HG02571 (cell line): ENCODE measurements at regions not wholly inside any gene's neighbourhood (a gene's known extent, or its start where the extent isn't known, plus 50 kb on each side); places are given as distances from the start of the nearest gene placed in this dataset.
"Not testable (repeated sequence)": the region's sequence is repeated elsewhere in the genome, so short reads cannot be mapped to it uniquely, and the experiment has no call there.

Source experiments
- ATAC-seq: cut with Tn5 transposase; IDR thresholded peaks from one replicate; pipeline ENCODE4 v1.9.1; 2021; ENCODE audit warnings: mild to moderate bottlenecking, moderate library complexity; ENCODE audit not compliant: unreplicated experiment

DNA sequence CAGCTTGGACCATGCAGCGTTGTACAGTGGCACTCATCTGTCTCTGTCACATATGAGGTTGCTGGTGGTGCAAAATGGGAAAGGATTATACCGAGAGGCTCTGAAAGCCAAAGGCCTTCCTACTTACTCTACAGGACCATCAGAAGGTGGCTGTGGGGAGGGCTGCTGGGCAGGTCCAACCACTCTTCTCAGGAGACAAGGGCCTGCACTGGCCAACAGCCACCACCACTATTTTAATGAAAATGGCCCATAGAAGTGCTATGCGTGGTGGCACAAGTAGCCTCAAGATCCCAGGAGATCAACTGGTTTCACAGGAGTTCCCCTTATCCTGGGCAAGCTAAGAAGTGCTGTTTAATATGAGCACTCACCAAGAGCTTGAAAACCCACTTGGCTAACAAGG is 52.3 kb downstream of the MRPL57 start:
- no peak for ATAC-seq

DNA sequence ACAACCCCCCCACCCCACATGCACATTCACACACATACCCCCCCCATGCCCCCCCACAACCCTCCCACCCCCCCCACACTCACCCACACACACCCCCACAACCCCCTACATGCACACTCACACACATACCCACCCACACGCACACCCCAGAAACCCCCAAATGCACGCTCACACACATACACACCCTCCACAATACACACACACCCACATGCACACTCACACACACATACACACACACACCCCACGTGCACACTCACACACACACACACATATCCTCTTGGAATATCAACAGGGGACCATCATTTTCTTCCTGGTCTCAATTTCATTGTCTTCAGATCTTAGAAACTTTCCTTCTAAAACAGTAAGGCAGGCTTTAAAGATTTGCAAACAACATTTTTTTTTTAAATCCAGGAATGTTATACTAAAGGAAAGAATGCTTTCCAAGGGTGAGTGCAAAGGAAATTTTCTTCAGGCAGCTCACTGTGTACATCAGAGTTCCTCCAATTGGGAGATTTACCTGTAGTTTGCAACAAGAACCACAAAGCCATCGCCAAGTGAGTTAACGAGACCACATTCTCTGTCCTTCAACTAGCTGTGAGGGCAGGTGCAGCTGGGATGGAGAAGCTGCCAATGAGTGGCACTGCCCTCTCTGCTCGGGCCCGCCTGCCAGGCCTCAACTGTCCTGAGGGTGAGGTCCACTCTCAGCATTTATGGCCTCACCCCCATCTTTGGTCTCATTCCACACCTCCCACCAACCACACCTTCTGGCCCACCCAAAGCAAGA is 53.0 kb downstream of the MRPL57 start:
- no peak for ATAC-seq

DNA sequence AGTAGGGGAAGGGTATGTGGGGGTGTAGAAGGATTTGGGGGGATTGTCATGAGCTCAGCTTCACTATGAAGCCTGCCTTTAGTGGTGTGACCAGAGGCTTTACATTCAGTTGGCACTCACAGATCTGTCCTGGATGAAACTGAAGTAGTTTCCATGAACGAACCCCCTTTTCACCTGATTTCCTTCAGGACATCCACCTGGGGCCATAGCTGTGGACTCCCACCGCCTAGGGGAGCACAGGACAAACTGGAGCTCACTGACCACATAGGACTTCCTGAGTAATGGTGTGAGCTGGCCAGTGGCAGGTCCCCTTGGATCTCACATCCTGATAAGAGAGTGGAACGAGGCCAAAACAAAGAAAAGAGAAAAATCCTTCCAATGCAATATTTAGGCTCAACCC is 54.1 kb downstream of the MRPL57 start:
- no peak for ATAC-seq

DNA sequence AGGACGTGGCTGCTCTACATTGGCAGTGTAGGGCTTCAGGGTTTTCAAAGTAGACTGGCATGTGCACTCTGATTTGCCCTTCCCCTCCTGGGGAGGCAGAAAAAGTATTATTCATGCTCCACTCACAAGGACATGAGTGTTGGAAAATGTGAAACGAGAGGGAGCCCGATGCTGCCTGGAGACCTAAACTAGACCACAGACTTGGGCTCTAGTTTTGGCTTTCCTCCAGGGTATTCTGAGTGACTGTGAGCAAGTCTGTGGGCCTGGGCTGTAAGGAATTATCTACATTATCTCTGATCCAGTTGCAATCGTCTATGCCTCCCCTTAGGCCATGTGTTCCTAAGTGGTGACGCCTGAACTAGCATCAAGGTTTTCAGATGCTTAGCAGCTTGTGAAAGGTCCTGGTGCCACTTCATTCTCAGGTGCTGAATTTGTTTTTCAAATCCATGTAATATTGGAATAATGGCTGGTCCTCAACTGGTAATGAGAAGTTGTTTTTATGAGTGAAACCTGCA is 55.0 kb downstream of the MRPL57 start:
- no peak for ATAC-seq

DNA sequence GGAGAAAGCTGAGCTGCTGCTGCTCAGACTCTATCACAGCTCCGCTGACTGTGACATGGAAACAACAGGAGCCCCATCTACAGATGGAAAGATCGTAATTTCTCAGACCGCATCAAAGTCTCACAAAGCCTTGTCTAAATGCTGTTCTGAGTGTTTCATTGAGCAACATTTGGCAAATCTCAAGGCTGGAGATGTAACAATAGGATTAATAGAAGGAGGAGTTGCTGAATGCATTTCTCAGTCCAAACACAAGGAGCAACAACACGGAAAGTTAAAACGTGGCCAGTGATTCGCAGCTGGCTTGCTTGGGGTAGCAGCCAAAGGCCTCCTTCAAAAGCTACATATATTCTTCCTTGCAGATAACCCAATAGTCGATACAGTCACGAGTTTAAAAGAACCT is 55.7 kb downstream of the MRPL57 start:
- no peak for ATAC-seq

DNA sequence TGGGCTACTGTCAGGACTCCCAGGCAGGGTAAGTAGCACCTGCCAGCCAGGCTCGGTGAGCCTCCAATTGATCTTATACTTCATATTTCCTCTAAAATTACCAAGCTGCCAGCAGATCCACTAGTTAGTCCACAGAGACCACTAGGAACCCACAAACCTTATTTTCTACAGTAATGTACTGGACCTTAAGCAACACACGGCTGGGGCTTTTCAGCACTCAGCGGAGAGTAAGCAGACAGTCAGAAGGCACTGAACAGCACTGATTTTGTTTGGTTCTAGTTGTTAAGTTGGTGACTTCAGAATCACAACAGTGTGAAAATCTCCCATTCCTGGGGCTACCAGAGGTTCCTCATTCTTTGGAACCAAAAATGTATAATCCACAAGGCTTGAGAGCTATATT is 56.1 kb downstream of the MRPL57 start:
- ATAC-seq: no peak

DNA sequence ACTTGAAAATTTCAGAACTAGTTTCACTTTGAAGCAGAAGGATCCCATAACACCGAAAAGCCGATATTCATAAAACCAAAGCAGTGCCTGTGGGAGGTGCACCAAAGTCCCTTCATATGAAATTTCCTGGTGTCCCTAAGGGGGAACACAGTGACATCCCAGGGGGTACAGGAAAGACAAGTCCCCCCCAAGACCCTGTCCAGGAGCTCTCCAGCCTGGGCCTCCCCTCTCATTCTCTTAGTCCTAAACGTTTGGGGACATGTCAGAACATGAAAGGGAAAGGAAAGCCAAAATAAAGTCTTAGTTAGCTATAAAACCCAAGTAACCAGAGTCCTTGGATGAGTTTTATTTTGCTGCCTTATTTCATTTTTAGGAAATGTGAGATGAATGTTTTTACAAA is 56.6 kb downstream of the MRPL57 start:
- ATAC-seq: no peak

DNA sequence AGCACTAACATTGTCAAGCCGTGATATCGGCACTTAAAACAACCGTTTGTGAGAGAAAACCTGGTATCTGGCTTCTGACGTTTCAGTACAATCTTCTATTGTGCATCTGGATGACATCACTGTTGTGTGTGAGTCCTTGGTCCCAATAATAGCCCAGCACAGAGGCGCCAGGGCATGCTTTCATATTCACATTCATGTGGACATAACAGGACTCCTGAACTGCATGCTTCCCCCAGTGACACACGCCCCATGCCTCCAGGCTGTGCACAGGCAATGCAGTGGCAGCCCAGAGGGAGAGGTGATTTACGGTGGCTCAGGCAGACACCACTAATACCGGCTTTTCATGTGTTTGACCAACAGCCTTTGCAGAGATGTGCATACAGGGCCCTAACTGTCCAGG is 58.1 kb downstream of the MRPL57 start:
- ATAC-seq: no peak

DNA sequence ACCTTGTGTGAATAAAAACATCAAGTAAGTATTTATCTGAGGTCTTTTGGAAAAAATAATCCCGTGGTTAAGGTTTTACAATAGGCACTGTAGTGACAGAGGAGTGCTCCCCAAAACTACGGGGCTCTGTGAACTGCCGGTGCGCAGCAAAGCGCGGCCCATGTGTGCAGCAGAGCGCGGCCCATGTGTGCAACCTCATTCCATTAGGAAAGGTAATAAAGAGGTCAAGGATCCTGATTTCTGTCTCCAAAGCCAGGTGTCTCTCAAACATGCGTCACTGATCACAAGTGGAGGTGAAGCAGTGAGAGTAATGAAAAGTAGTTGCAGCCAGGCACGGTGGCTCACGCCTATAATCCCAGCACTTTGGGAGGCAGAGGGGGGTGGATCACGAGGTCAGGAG is 58.7 kb downstream of the MRPL57 start:
- ATAC-seq: no peak

DNA sequence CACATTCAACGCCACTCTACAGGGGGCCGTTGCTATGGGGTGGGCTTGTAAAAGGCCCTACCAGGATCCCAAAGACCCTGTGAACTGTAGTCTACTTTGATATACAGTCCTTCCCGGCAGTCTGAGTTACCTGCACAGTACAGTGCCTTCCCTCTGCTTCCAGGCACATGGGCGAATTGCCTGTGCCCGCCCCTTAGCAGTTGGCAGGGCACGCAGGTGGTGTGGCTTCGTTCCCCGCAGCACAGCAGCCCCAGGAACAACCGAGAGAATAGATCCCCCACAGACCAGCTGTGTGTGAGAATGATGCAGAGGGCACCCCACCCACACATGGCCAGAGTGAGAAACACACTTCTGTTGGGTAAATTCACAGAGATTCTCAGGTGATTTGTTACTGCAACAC is 60.6 kb downstream of the MRPL57 start:
- no peak for ATAC-seq

DNA sequence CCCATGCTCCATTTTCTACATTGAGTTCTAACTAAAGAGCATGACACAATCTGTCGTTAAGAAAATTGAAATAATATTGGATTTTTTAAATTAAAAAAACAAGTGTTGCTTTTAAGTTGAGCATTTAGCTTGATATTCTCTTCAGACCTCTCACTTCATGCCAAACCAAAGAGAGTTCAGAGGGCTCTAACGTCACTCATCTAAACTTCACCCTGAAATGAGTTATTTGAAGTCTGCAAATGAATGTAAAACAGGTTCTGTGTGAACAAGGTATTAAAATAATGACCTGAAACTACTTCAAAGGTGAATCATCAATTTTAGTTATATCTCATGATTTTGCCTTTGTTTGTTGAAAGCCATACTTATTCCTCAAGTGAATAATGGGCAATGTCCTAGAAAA is 61.8 kb downstream of the MRPL57 start:
- ATAC-seq: no peak

DNA sequence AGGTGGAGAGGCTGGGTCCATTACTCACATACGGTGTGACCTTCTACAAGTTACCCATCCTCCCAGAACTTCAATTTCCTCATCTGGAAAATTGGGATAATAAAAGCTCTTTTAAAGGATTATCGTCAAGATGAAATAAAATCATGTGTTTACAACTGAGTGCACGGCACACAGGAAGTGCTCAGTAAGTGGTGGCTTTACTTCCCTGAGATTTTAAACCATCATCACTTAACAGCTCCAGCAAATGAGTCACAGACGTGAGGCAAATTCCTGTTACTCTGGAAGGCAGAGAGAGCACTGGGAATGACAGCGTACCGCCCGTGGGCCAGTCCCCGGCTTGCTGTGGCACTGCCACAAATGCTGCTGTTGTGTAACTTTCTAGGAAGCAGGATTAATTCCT is 64.1 kb downstream of the MRPL57 start:
- ATAC-seq: no peak

DNA sequence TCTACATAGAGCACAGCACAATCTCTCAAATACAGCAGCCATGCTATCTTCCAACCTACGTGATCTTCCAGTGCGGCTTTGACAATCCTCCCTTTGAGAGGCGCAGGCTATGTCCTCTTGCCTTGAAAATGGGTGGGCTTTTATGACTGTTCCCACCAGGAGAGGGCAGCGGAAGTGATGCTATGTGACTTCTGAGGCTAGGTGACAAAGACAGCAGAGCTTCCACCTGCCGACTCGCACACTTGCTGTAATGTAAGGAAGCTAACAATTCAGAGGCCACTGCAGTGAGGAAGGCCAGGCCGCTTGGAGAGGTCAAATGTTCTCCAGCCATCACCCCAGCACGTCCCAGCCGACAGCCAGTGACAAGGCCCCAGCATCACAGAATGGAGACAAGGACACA is 65.8 kb downstream of the MRPL57 start:
- no peak for ATAC-seq

DNA sequence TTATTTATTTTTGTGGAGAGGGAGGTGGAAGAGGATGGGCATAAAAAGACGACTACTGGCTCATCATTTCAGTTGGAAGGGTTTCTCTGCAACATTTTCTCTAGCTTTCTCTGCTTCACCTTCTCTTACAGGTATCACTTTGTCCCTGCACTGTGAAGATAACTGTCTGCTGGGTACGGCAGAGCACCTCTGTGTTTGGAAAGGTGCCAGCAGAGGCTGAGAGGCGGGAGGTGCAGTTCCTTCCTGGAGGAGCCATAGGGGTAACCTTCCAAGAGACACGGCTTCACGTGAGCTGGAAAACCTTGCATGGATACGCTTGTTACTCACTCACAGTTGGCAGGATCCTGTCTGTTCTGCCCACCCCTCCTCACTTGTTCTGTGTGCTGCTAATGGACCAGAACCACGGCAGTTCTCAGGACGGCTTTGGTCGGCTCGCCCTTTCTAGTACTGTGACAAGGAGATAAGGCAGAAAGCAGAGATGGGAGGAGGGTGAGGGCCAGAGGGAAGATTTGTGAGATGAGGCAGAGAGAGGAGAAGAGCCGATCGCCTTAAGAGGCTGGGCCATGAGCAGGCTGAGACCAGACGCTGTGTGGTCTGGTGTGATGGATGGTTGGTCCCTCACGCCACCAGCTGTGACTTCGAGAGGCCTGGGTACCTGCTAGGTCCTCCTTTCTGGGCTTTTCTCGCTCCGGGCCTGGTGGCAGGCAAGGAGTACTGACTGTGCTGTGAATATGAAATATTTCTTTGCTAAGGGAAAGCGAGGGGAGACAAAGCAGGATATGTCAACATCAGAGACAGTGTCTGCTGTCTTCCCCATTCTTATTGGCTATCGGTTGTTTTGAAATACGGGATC is 66.8 kb downstream of the MRPL57 start:
- ATAC-seq: no peak

DNA sequence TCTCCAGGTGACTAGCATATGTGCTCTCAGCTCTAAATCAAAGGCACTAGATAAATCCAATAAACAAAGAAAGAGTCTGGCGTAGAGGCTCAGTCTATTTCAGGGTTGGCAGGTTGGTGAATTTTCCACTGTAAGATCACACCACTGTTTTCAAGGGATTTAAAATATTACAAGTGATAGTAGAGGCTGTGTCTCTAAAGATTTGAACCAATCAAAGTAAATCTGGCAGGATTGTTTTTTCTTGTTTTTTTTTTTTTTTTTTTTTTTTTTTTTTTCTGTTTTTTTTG is 67.4 kb downstream of the MRPL57 start:
- ATAC-seq: not testable (repeated sequence)

DNA sequence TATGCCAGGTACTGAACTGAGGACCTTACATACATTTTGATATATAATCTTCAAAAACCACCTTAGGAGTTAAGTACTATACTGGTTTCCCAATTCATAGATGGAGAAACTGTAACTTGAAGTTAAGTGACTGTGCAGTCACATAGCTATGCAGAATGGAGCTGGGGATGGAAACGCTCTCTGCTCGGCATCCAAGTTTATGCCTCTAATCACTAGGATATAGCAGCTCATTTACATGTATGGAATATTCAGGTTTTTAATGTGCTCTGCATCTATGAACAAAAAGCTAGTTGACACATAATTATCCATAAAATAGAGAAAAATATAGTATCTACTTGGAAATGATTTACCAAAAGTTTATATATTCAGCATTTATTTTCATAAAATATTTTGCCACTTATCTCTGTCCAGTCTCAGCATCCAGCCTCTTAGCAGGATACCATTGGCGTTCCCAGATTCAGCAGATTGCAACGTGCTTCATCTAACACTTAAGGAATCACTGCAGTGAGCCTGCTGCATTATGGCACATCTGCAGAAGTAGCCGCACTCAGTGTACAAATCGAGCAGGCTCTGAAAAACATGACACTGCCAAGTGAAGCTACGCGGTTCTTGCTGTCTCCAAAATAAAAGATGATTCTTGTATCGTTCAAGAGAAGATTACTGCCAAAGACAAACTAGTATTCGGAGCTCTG is 70.4 kb downstream of the MRPL57 start:
- ATAC-seq: no peak

DNA sequence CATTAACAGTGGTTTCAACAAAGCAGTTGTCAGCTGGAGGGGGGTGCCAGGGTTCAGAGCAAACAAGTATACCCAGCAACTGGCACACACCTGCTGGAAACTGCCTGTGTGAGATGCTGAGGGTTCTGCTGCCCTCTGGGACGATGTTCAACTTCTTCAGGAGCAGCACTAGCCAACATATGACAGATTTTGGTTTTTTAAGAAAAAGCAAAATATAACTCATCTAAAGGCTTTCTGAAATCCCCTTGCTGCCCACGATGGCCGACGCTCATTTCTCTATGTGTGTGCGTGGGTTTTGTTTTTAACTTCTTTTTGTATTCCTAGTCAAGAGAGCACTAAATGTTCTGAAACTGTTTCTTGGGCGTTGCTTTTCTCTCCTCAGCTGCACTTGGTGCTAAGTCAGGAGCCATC is 79.9 kb downstream of the MRPL57 start:
- ATAC-seq: no peak

DNA sequence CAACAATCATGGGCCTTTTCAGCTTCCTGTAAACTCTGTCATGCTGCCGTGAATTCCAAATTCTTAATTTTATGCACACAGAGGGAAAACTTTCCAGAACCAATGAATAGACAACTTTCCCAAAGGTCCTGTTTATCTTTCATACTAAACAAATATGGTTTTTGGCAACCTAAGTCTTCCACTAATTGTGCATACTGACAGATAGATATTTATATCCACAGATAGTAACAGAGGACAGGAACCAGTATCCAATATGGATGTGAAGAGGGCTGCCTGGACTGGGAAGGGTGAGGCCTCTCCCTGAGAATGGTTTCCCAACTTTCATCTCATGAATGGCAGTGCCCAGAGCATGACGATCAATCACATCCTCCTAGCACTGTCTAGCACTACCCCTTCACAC is 80.4 kb downstream of the MRPL57 start:
- no peak for ATAC-seq

DNA sequence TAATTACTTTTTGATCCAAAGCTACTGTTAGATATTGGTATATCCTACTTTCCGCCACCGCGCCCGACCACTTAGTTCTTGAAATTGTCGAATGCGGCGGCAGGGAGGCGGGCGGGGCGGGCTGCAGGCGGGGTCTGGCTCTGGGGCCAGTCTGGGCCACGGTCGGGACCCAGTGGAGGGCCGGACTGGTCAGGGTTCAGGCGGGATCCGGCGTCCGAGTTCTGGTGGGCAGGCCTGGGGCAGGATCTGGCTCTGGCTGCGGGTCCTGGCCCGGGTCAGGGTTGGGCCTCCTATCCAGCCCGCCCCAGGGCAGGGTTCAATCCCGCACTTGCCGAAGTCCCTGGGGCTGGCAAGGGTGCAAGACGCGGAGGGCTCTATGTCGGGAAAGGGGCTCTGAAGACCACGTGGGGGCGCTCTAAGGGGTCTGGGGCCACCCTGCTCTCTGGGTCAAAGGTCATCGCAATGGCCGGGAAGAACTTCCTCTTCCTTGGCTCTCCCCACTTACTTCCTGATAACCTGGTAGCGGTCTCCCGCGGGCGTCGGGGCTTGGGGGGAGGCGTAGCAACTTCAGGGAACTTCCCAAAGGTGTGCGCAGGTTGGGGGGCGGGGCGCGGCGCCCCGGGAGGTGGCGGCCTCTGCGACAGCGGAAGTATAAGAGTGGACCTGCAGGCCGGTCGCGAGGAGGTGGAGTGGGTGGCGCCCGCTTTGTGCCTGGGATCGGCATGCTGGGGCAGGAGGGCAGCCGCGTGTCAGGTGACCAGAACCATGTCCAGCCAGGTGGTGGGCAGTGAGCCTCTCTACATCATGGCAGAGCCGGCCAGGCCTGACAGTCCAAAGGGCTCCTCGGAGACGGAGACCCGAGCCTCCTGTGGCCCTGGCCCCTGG is 83.4 kb downstream of the MRPL57 start:
- ATAC-seq: no peak

DNA sequence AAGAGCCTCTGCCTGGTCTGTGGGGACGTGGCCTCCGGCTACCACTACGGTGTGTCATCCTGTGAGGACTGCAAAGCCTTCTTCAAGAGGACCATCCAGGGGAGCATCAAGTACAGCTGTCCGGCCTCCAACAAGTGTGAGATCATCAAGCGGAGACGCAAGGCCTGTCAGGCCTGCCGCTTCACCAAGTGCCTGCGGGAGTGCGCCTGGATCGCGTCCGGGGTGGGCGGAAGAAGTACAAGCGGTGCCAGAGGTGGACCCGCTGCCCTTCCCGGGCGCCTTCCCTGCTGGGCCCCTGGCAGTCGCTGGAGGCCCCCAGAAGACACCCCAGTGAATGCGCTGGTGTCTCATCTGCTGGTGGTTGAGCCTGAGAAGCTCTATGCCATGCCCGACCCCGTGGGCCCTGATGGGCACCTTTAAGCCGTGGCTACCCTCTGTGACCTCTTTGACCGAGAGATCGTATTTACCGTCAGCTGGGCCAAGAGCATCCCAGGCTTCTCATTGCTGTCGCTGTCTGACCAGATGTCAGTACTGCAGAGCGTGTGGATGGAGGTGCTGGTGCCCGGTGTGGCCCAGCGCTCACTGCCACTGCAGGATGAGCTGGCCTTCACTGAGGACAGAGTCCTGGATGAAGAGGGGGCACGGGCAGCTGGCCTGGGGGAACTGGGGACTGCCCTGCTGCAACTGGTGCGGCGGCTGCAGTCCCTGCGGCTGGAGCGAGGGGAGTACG is 84.3 kb downstream of the MRPL57 start:
- not testable (repeated sequence) for ATAC-seq
